MM.1S (cell line): ENCODE measurements at regions not wholly inside any gene's neighbourhood (a gene's known extent, or its start where the extent isn't known, plus 50 kb on each side); places are given as distances from the start of the nearest gene placed in this dataset.

ENCODE experiments used
- CTCF ChIP-seq: fragments of 300-600 bp; sonication (generic); IDR thresholded peaks from 2 replicates; pipeline ENCODE4 v1.5.1; 2016; ENCODE audit warnings: antibody characterized with exemption, low read length, mixed read lengths
- EZH2 ChIP-seq: fragments of 300-600 bp; sonication (generic); optimal IDR thresholded peaks from 2 replicates; pipeline ENCODE3; 2017; ENCODE audit warnings: low read depth, mild to moderate bottlenecking, antibody characterized with exemption, low read length, mixed read lengths

- TF ChIP-seq CTCF (no peak), EZH2 (no peak)
These were observed 134.8 kb upstream of the KLF6 start for GRCh38 chr10:3919709-3920308.
